HG03354 (cell line): ENCODE measurements at regions not wholly inside any gene's neighbourhood (a gene's known extent, or its start where the extent isn't known, plus 50 kb on each side); places are given as distances from the start of the nearest gene placed in this dataset.

Experiments used
- ATAC-seq: cut with Tn5 transposase; IDR thresholded peaks from one replicate; pipeline ENCODE4 v1.9.1; 2021; ENCODE audit warnings: mild to moderate bottlenecking; ENCODE audit not compliant: unreplicated experiment, poor library complexity, severe bottlenecking

- no peak for ATAC-seq
Measured at GRCh38 chr3:115553796-115554486, 69.4 kb upstream of the GAP43 start.

DNA sequence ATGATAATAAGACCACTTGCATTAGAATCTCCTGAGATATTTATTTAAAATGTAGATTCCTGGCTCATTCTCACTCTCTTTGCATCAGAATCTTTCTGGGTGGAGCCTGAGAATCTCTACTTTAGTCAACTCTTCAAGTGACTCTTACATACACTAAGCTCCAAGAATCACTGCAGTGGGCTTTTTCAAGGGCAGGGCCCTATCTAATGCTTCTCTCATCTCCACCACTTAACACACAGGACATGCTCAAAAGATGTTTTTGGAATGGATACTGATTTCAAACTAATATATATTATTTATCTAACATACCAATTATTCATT is 68.9 kb upstream of the GAP43 start:
- ATAC-seq: no peak

GRCh38 chr3:115562636-115563267 is 60.6 kb upstream of the GAP43 start:
- ATAC-seq: no peak

DNA sequence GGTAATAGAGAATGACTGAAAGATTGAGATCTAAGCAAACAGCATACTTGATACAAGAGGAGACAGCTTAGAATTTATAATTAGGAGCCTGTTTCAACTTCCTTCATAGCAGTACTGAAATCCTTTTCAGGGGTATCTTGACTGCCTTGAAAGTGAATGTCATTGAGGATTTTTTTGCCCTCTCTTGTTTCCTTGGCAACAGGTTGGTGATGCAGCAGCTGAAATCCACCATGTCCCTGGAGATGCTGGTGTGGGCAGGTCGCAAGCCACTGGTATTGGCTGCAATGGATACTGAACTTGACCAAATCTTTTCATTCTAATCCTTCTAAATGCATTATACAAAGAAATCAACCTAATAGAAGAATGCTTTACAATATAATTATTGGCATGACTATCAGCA is 59.3 kb upstream of the GAP43 start:
- no peak for ATAC-seq

DNA sequence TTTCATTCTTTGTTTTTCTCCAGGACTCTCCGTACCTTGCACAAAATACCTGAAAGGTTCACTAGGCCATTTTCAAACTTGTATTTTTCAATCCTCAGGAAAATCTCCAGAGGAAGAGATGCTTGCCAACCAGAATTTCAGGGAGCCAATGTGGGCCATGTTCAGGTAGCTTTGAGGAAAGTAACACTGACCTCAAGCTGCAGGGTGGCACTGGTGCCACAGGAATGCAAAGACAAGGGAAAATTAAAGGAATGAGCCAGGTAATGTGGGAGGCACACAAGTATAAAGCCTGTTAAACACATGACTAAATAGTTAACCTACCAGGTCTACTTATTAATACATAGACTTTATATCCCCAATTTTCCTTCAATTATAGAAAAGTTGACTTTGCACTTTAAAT is 51.9 kb upstream of the GAP43 start:
- no peak for ATAC-seq
